B cell (primary cell): ENCODE measurements at regions not wholly inside any gene's neighbourhood (a gene's known extent, or its start where the extent isn't known, plus 50 kb on each side); places are given as distances from the start of the nearest gene placed in this dataset.
"Not testable (repeated sequence)": the region's sequence is repeated elsewhere in the genome, so short reads cannot be mapped to it uniquely, and the experiment has no call there.

Source experiments
- EZH2 ChIP-seq: IDR thresholded peaks from 2 replicates; pipeline ENCODE4 v1.6.1; 2012; ENCODE audit warnings: borderline replicate concordance, low read depth, mild to moderate bottlenecking, moderate library complexity, low read length; ENCODE audit not compliant: insufficient read depth, poor library complexity, severe bottlenecking
- TF ChIP-seq, protein P1 (sequence below): fragments of 200-600 bp; IDR thresholded peaks from one replicate; pipeline ENCODE4 v1.8.0; 2022; ENCODE audit warnings: antibody characterized with exemption, mild to moderate bottlenecking

DNA sequence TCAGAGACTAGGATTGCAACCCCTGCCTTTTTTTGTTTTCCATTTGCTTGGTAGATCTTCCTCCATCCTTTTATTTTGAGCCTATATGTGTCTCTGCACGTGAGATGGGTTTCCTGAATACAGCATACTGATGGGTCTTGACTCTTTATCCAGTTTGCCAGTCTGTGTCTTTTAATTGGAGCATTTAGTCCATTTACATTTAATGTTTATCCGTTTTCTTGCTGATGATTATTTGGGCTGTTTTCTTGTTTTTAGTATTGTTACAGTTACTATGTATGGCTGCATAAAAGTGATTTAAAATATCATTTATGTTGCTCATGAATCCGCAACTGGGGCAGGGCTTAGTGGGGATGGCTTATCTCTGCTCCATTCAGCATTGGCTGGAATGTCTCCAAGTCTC lies 228.2 kb upstream of the RPS23 start:
- TF ChIP-seq, protein P1, sequence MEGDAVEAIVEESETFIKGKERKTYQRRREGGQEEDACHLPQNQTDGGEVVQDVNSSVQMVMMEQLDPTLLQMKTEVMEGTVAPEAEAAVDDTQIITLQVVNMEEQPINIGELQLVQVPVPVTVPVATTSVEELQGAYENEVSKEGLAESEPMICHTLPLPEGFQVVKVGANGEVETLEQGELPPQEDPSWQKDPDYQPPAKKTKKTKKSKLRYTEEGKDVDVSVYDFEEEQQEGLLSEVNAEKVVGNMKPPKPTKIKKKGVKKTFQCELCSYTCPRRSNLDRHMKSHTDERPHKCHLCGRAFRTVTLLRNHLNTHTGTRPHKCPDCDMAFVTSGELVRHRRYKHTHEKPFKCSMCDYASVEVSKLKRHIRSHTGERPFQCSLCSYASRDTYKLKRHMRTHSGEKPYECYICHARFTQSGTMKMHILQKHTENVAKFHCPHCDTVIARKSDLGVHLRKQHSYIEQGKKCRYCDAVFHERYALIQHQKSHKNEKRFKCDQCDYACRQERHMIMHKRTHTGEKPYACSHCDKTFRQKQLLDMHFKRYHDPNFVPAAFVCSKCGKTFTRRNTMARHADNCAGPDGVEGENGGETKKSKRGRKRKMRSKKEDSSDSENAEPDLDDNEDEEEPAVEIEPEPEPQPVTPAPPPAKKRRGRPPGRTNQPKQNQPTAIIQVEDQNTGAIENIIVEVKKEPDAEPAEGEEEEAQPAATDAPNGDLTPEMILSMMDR: not testable (repeated sequence)
- TF ChIP-seq EZH2: not testable (repeated sequence)
